ENCODE measurements at regions not wholly inside any gene's neighbourhood (a gene's known extent, or its start where the extent isn't known, plus 50 kb on each side); places are given as distances from the start of the nearest gene placed in this dataset.

- 56 to 74% (median 69%) methylated on average over 2 of the region's 2 CpGs for WGBS, 5 donors
- peaks cover 0 to 6% (median 0%) of the 10 kb centered on the region in 4 donors for H3K9me3 ChIP-seq
Measured at GRCh38 chr16:60586493-60586892, 1449.7 kb downstream of the CDH8 start.

DNA sequence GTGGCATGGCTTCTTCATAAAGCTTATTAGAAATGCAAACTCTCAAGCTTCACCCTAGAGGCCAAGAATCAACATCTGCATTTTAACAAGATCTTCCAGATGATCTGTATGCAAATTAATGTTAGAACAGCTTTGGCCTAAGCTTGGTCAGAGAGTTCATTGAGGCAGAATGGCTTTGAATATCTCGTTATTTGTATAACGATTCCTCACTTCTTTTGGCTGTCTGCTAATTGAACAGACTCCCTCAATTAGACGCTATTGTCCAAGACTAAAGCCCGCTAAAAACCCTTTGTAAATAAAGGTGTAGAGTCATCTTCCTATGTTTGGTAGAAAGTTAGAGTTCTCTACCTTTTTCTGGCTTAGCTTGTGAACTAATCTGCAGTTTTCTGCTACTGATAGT is 1453.7 kb downstream of the CDH8 start:
- Histone ChIP-seq H3K36me3 (no peaks in the 10 kb centered on the region), H3K4me1 (no peaks in the 10 kb centered on the region), H3K27me3 (no peaks in the 10 kb centered on the region), H3K27ac (no peak overlapping the region), H3K9me3 (peaks cover 0 to 6% (median 0%) of the 10 kb centered on the region in 4 donors), H3K4me3 (no peak overlapping the region)
- intact Hi-C loops (cut with DNase I; ENCODE audit: low total_unique reads), result no loop called here
- no peak for TF ChIP-seq POLR2A (IDR thresholded peaks at IDR 0.05)
- TF ChIP-seq EP300 (IDR thresholded peaks at IDR 0.05), result no peak
- TF ChIP-seq, protein P1, sequence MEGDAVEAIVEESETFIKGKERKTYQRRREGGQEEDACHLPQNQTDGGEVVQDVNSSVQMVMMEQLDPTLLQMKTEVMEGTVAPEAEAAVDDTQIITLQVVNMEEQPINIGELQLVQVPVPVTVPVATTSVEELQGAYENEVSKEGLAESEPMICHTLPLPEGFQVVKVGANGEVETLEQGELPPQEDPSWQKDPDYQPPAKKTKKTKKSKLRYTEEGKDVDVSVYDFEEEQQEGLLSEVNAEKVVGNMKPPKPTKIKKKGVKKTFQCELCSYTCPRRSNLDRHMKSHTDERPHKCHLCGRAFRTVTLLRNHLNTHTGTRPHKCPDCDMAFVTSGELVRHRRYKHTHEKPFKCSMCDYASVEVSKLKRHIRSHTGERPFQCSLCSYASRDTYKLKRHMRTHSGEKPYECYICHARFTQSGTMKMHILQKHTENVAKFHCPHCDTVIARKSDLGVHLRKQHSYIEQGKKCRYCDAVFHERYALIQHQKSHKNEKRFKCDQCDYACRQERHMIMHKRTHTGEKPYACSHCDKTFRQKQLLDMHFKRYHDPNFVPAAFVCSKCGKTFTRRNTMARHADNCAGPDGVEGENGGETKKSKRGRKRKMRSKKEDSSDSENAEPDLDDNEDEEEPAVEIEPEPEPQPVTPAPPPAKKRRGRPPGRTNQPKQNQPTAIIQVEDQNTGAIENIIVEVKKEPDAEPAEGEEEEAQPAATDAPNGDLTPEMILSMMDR (IDR thresholded peaks at IDR 0.05), result no peak
- TF ChIP-seq POLR2AphosphoS5 (IDR thresholded peaks at IDR 0.05), result no peak
- 57 to 68% (median 64%) methylated on average over 4 of the region's 4 CpGs for WGBS, 5 donors
- DNase-seq, result no peak

More at GRCh38 chr16:60586493-60586892, 1449.7 kb downstream of the CDH8 start:
- no peak for DNase-seq
- no peak for TF ChIP-seq EP300 (IDR thresholded peaks at IDR 0.05)
- TF ChIP-seq POLR2A (IDR thresholded peaks at IDR 0.05), result no peak
- TF ChIP-seq, protein P1 (IDR thresholded peaks at IDR 0.05), result no peak
- TF ChIP-seq POLR2AphosphoS5 (IDR thresholded peaks at IDR 0.05), result no peak
- Histone ChIP-seq H3K4me1 (no peaks in the 10 kb centered on the region), H3K36me3 (no peaks in the 10 kb centered on the region), H3K27me3 (no peaks in the 10 kb centered on the region), H3K4me3 (no peak overlapping the region), H3K27ac (no peak overlapping the region)
- intact Hi-C loops (cut with DNase I; ENCODE audit: low total_unique reads), result no loop called here

- TF ChIP-seq, protein P1 (IDR thresholded peaks at IDR 0.05), result no peak
- TF ChIP-seq EP300 (IDR thresholded peaks at IDR 0.05), result no peak
- no peak for TF ChIP-seq POLR2AphosphoS5 (IDR thresholded peaks at IDR 0.05)
- TF ChIP-seq POLR2A (IDR thresholded peaks at IDR 0.05), result no peak
- H3K4me3 ChIP-seq, result no peak overlapping the region
- H3K4me1 ChIP-seq, result no peaks in the 10 kb centered on the region
- H3K27me3 ChIP-seq, result no peaks in the 10 kb centered on the region
- no peak for DNase-seq
- H3K9me3 ChIP-seq, result peaks cover 0 to 4% (median 0%) of the 10 kb centered on the region in 4 donors
- H3K27ac ChIP-seq, result no peak overlapping the region
- H3K36me3 ChIP-seq, result no peaks in the 10 kb centered on the region
- intact Hi-C loops (cut with DNase I; ENCODE audit: low total_unique reads), result no loop called here
Measured at GRCh38 chr16:60566901-60567300, 1469.3 kb downstream of the CDH8 start.

GRCh38 chr16:60564588-60564987 is 1471.7 kb downstream of the CDH8 start:
- Histone ChIP-seq H3K4me1 (no peaks in the 10 kb centered on the region), H3K27me3 (no peaks in the 10 kb centered on the region), H3K36me3 (no peaks in the 10 kb centered on the region), H3K9me3 (peaks cover 0 to 4% (median 0%) of the 10 kb centered on the region in 4 donors), H3K4me3 (no peak overlapping the region), H3K27ac (no peak overlapping the region)
- DNase-seq, result no peak
- TF ChIP-seq POLR2AphosphoS5 (IDR thresholded peaks at IDR 0.05) (no peak), EP300 (IDR thresholded peaks at IDR 0.05) (no peak), POLR2A (IDR thresholded peaks at IDR 0.05) (no peak)
- TF ChIP-seq, protein P1 (IDR thresholded peaks at IDR 0.05), result no peak
- intact Hi-C loops (cut with DNase I; ENCODE audit: low total_unique reads), result no loop called here
- 77 to 89% (median 86%) methylated on average over 2 of the region's 2 CpGs for WGBS, 5 donors

Measured in stomach (tissue), 8 donors.